Motor neuron (in vitro differentiated cells): ENCODE measurements at regions not wholly inside any gene's neighbourhood (a gene's known extent, or its start where the extent isn't known, plus 50 kb on each side); places are given as distances from the start of the nearest gene placed in this dataset.
A peak's percentile ranks its signal among the peaks of the same experiment; 100 is the strongest.

Source experiments
- ATAC-seq, 8 experiments: fragments of 200-7000 bp; cut with Tn5 transposase; replicated peaks in 6 of 8; 2 replicates each; pipeline ENCODE4 v1.8.0; 2021; ENCODE audit warnings: mild to moderate bottlenecking in 8 of 8, moderate library complexity in 8 of 8
- H3K27ac ChIP-seq, 2 donors: fragments of 250-450 bp; sonication (Bioruptor Pico); 2 replicates each; pipeline ENCODE4 v1.9.0; 2021; ENCODE audit warnings: antibody characterized with exemption in 2 of 2, mild to moderate bottlenecking in 2 of 2, moderate library complexity in 1 of 2
- H3K4me1 ChIP-seq, 2 donors: fragments of 250-450 bp; sonication (Bioruptor Pico); replicated peaks in 1 of 2; 2 replicates each; pipeline ENCODE4 v1.6.1; 2021; ENCODE audit warnings: antibody characterized with exemption in 2 of 2, mild to moderate bottlenecking in 2 of 2, moderate library complexity in 1 of 2
- H3K4me3 ChIP-seq, 5 donors: fragments of 250-450 bp; sonication (Bioruptor Pico); 2 replicates each; pipeline ENCODE4 v1.9.0; 2021; ENCODE audit warnings: antibody characterized with exemption in 5 of 5, mild to moderate bottlenecking in 5 of 5, moderate library complexity in 4 of 5
- WGBS, 10 experiments: fragments of 450-650 bp; shearing (Covaris generic); methylation state at CpG; one replicate each; pipeline ENCODE4 v1.0.0; 2022; 5-methylcytosine and 5-hydroxymethylcytosine counted together
- in situ Hi-C, 9 experiments: fragments of 400-800 bp; cut with MboI; loops; one replicate each; pipeline ENCODE4 v1.15.0; 2021; ENCODE audit warnings: low sequenced_read_pairs in 9 of 9, low pct_unique_long_range_greater_than_20kb in 2 of 9; ENCODE audit not compliant: unreplicated experiment in 9 of 9

DNA sequence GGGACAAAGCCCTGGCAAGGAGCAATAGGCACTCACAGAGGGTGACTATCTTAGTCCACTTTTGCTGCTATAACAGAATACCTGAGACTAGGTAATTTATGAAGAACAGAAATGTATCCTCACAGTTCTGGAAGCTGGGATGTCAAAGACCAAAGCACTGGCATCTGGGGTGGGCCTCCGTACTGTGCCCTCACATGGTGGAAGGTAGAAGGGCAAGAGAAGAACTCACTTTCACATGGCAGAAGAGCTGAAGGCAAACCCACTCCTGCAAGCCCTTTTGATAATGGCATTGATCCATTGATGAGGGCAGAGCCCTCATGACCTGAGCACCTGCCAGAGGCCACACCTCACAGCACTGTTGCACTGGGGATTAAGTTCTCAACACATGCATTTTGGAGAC is 173.4 kb upstream of the C2CD4B start:
- WGBS, 10 experiments: 50 to 71% (median 60%) methylated on average over 1 of the region's 1 CpG; no CpG with 5 or more reads in 6 of the 10 experiments
- Histone ChIP-seq H3K27ac (no peak overlapping the region), H3K4me3 (no peak overlapping the region), H3K4me1 (no peaks in the 10 kb centered on the region)
- peak in 1 of 8 experiments; percentile 36 for ATAC-seq
- in situ Hi-C loops: no loop called here

DNA sequence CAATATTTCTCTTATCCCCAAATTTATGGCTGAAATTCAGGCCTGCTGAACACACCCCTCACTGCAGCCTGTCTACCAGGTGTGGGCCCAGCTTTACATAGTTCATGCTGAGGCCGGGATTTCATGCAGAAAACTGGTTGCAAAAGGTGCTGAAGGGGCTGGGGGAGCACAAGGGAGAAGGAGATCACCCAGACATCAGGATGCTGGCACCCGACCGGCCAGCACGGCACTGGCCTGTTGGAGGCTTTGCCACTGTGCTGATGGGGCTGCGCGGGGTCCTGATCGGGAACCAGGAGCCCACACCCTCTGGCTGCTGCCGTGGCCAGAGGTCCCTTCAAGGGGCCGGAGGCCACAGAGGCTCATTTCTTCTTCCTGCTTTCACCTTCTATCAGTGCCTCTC is 177.9 kb upstream of the C2CD4B start:
- in situ Hi-C loops: no loop called here
- WGBS, 10 experiments: 28 to 100% (median 92%) methylated on average over 1 to 9 of the region's 9 CpGs; no CpG with 5 or more reads in 3 of the 10 experiments
- H3K4me1 ChIP-seq: no peaks in the 10 kb centered on the region
- no peak for ATAC-seq
- H3K4me3 ChIP-seq: no peak overlapping the region
- H3K27ac ChIP-seq: no peak overlapping the region

- ATAC-seq: no peak
- H3K4me3 ChIP-seq: no peak overlapping the region
- in situ Hi-C loops: no loop called here
- 79 to 100% (median 98%) methylated on average over 1 to 9 of the region's 10 CpGs for WGBS, 10 experiments
- no peaks in the 10 kb centered on the region for H3K4me1 ChIP-seq
- no peak overlapping the region for H3K27ac ChIP-seq
Observed at GRCh38 chr15:62343397-62343796, 178.3 kb upstream of the C2CD4B start.

DNA sequence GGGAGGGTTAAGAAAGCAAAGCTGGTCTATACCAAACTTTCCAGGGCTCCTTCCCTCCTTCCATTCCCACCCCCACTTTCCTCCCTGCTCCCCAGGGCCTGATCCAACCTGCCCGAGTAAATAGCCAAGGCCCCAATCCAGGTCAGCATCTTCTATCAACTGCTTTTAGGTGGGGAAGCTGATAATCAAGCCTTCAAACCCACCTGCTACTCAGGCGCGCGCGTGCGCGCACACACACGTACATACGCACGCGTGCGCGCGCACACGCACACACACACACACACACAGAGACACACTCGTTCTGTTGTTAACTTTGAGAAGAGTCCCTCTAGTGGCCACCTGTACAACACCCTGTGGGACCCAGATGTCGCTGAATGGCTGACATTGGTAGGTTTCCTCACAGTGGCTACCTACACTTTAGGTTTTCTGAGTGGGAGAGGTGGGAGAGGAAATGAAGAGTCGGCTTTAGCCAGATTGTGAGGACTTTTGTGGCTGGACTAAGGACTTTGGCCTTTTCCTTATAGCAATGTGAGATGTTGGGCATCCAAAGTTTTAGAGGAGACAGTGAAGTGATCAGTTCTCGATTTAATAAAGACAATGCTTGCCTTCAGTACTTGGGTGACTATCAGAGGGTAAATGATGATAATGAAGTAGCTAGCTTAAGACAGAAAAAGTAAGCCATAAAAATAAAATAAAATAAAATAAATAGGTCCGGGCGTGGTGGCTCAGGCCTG is 179.9 kb upstream of the C2CD4B start:
- Histone ChIP-seq H3K27ac (no peak overlapping the region), H3K4me3 (no peak overlapping the region), H3K4me1 (no peaks in the 10 kb centered on the region)
- ATAC-seq: peak in 7 of 8 experiments; percentile 51 to 78 (median 74)
- in situ Hi-C loops: no loop called here
- WGBS, 10 experiments: 51 to 100% (median 80%) methylated on average over 2 to 11 of the region's 21 CpGs; no CpG with 5 or more reads in 1 of the 10 experiments

GRCh38 chr15:62346168-62346567 is 181.1 kb upstream of the C2CD4B start:
- in situ Hi-C loops: no loop called here

DNA sequence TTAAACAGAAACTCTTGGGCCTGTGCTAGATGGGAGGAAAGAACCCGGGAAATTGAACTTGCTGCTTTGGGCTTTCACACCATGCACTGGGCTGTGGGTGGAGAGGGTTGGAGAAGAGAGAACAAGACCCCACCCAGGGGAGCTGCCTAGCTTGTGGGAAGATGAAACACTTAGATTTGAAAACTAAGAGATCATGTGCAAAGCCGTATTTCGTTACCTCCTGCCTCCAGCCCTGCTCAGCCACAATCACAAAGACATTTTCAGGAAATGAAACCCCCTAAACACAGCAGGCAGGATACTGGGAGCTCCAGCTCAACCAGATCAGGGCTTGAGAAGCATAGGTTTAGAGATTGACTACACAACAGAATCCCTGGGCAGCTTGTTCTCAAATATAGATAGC is 183.0 kb upstream of the C2CD4B start:
- H3K27ac ChIP-seq: no peak overlapping the region
- 48 to 94% (median 60%) methylated on average over 1 to 3 of the region's 3 CpGs; no CpG with 5 or more reads in 5 of the 10 experiments for WGBS, 10 experiments
- H3K4me3 ChIP-seq: no peak overlapping the region
- ATAC-seq: peak in 1 of 8 experiments; percentile 55
- in situ Hi-C loops: no loop called here
- H3K4me1 ChIP-seq: no peaks in the 10 kb centered on the region

More at GRCh38 chr15:62346168-62346567, 181.1 kb upstream of the C2CD4B start:
- Histone ChIP-seq H3K4me1 (no peaks in the 10 kb centered on the region), H3K27ac (no peak overlapping the region), H3K4me3 (no peak overlapping the region)
- ATAC-seq: no peak
- WGBS, 10 experiments: 13 to 50% (median 30%) methylated on average over 1 of the region's 1 CpG; no CpG with 5 or more reads in 2 of the 10 experiments

DNA sequence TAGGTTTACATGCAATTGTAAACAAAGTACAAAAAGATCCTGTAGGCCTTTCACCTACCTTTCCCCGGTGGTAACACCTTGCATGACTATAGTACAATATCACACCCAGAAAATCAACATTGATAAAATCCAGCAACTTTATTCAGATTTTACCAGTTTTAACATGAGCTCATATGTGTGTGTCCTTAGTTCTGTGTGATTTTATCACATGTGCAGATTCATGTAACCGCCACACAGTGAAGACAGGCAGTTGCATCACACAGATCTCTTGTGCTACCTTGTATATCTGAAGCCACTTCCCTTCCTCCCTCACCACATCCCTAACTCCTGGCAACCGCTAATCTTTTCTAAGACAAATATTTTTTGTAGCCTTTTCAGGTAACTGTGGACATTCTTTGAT is 183.5 kb upstream of the C2CD4B start:
- WGBS, 10 experiments: 82 to 100% (median 92%) methylated on average over 1 to 3 of the region's 3 CpGs; no CpG with 5 or more reads in 2 of the 10 experiments
- in situ Hi-C loops: no loop called here
- Histone ChIP-seq H3K4me3 (no peak overlapping the region), H3K27ac (no peak overlapping the region), H3K4me1 (no peaks in the 10 kb centered on the region)
- peak in 1 of 8 experiments; percentile 29 for ATAC-seq

GRCh38 chr15:62352817-62353216 is 187.7 kb upstream of the C2CD4B start:
- no peak for ATAC-seq
- WGBS, 10 experiments: 0 to 85% (median 73%) methylated on average over 1 to 2 of the region's 3 CpGs; no CpG with 5 or more reads in 4 of the 10 experiments
- H3K4me1 ChIP-seq: no peaks in the 10 kb centered on the region
- in situ Hi-C loops: no loop called here
- H3K4me3 ChIP-seq: no peak overlapping the region
- no peak overlapping the region for H3K27ac ChIP-seq

GRCh38 chr15:62357431-62357830 is 192.3 kb upstream of the C2CD4B start:
- Histone ChIP-seq H3K27ac (no peak overlapping the region), H3K4me1 (peaks cover 4 to 19% of the 10 kb centered on the region in 2 donors), H3K4me3 (no peak overlapping the region)
- in situ Hi-C loops: no loop called here
- ATAC-seq: no peak
- WGBS, 10 experiments: 29 to 100% (median 82%) methylated on average over 3 to 5 of the region's 5 CpGs; no CpG with 5 or more reads in 1 of the 10 experiments

GRCh38 chr15:62359416-62359815 is 194.3 kb upstream of the C2CD4B start:
- ATAC-seq: no peak
- H3K27ac ChIP-seq: peak overlapping the region in 1 of 2 donors; percentile 58
- H3K4me3 ChIP-seq: no peak overlapping the region
- in situ Hi-C loops: no loop called here
- H3K4me1 ChIP-seq: peaks cover 4 to 19% of the 10 kb centered on the region in 2 donors
- 50 to 83% (median 66%) methylated on average over 2 to 3 of the region's 3 CpGs; no CpG with 5 or more reads in 2 of the 10 experiments for WGBS, 10 experiments

- in situ Hi-C loops: no loop called here
- WGBS, 10 experiments: 38 to 79% (median 73%) methylated on average over 1 to 9 of the region's 11 CpGs; no CpG with 5 or more reads in 1 of the 10 experiments
- Histone ChIP-seq H3K4me3 (no peak overlapping the region), H3K27ac (peak overlapping the region in 1 of 2 donors; percentile 58), H3K4me1 (peaks cover 4 to 19% of the 10 kb centered on the region in 2 donors)
- peak in 5 of 8 experiments; percentile 89 to 93 (median 89) for ATAC-seq
Observed at GRCh38 chr15:62360332-62361097, 195.4 kb upstream of the C2CD4B start.

DNA sequence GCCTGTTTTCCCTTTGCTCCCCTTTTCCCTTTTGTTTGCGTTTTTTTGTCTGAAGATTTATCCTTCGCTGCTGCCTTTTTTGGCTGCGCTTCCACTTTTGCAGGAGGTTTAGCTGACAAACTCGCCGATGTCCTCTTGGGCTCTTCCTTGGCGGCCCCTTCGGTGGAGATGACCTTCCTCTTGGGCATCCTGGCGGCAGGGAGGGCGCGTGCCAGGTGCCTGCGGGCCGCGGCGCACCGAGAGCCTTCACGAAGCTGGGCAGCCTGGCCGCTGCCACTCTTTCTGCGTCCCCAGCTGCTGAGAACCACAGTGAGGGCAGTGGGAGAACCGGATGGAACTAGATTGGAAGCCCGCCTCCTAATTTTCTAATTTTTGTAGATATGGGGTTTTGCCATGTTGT is 197.1 kb upstream of the C2CD4B start:
- WGBS, 10 experiments: 78 to 97% (median 89%) methylated on average over 4 to 18 of the region's 20 CpGs; no CpG with 5 or more reads in 1 of the 10 experiments
- Histone ChIP-seq H3K27ac (no peak overlapping the region), H3K4me1 (peaks cover 4 to 19% of the 10 kb centered on the region in 2 donors), H3K4me3 (no peak overlapping the region)
- ATAC-seq: no peak
- in situ Hi-C loops: no loop called here

GRCh38 chr15:62362608-62363007 is 197.5 kb upstream of the C2CD4B start:
- Histone ChIP-seq H3K27ac (no peak overlapping the region), H3K4me3 (no peak overlapping the region), H3K4me1 (peaks cover 4 to 19% of the 10 kb centered on the region in 2 donors)
- peak in 2 of 8 experiments; percentile 24 to 30 for ATAC-seq
- 0 to 85% (median 64%) methylated on average over 2 to 5 of the region's 5 CpGs; no CpG with 5 or more reads in 2 of the 10 experiments for WGBS, 10 experiments
- in situ Hi-C loops: no loop called here
